NCI-H146 (cell line): ENCODE measurements at regions not wholly inside any gene's neighbourhood (a gene's known extent, or its start where the extent isn't known, plus 50 kb on each side); places are given as distances from the start of the nearest gene placed in this dataset.
"Not testable (repeated sequence)": the region's sequence is repeated elsewhere in the genome, so short reads cannot be mapped to it uniquely, and the experiment has no call there.

Source experiments
- DNase-seq: peaks from one replicate; lab custom pipeline; 2025; lab: John Stamatoyannopoulos, UW

GRCh38 chr10:90276894-90277475 lies 575.6 kb downstream of the KIF20B start:
- DNase-seq, result no peak

- DNase-seq, result no peak
Measured at GRCh38 chr10:90286406-90286805, 571.4 kb downstream of the HTR7 start.

- DNase-seq, result no peak
Measured at GRCh38 chr10:90286941-90287340, 570.9 kb downstream of the HTR7 start.

GRCh38 chr10:90288391-90288933 lies 569.4 kb downstream of the HTR7 start:
- no peak for DNase-seq

GRCh38 chr10:90289037-90289436 lies 568.8 kb downstream of the HTR7 start:
- no peak for DNase-seq

GRCh38 chr10:90293616-90294015 lies 564.2 kb downstream of the HTR7 start:
- DNase-seq, result no peak

GRCh38 chr10:90294821-90295540 lies 562.9 kb downstream of the HTR7 start:
- DNase-seq, result not testable (repeated sequence)

- DNase-seq, result not testable (repeated sequence)
Measured at GRCh38 chr10:90302031-90302430, 555.8 kb downstream of the HTR7 start.

- DNase-seq, result no peak
Measured at GRCh38 chr10:90302758-90303481, 554.9 kb downstream of the HTR7 start.

GRCh38 chr10:90304533-90304932 lies 553.3 kb downstream of the HTR7 start:
- DNase-seq, result no peak

GRCh38 chr10:90306187-90306586 lies 551.7 kb downstream of the HTR7 start:
- no peak for DNase-seq

GRCh38 chr10:90308223-90308622 lies 549.6 kb downstream of the HTR7 start:
- DNase-seq, result no peak

GRCh38 chr10:90313576-90314325 lies 544.1 kb downstream of the HTR7 start:
- no peak for DNase-seq

GRCh38 chr10:90314718-90315117 lies 543.1 kb downstream of the HTR7 start:
- no peak for DNase-seq

GRCh38 chr10:90317172-90317571 lies 540.7 kb downstream of the HTR7 start:
- DNase-seq, result no peak

- no peak for DNase-seq
Measured at GRCh38 chr10:90318659-90319058, 539.2 kb downstream of the HTR7 start.

GRCh38 chr10:90319188-90319914 lies 538.5 kb downstream of the HTR7 start:
- DNase-seq, result peak; percentile 83

GRCh38 chr10:90321132-90321816 lies 536.6 kb downstream of the HTR7 start:
- DNase-seq, result no peak

GRCh38 chr10:90326498-90327267 lies 531.2 kb downstream of the HTR7 start:
- no peak for DNase-seq

- DNase-seq, result no peak
Measured at GRCh38 chr10:90327611-90328010, 530.2 kb downstream of the HTR7 start.
